Inflammatory macrophage treated with lipopolysaccharide for 4 hours (primary cell): ENCODE measurements at regions not wholly inside any gene's neighbourhood (a gene's known extent, or its start where the extent isn't known, plus 50 kb on each side); places are given as distances from the start of the nearest gene placed in this dataset.

Source experiments
- DNase-seq: peaks from one replicate; pipeline ENCODE4 v3.0.0-alpha.2; 2020

DNA sequence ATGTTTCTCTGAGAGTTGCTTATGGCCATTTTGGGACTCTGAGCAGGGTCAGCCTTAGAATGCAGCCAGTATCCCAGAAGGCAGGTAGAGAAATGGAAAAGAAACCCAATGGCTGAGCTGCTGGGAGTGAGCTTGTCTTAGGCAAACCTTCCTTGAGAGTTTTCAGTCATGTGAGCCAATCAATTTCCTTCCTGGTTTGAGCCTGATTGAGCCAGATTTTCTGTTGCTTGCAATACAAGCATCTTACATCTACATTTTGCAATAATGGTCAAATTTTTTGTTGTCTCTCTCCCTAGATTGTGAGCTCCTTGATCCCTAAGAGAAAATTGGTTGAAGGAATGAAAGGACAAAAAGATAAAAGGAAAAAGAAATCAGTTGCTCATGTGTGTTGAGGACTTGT lies 155.3 kb downstream of the SNX18 start:
- DNase-seq: peak; percentile 92

DNA sequence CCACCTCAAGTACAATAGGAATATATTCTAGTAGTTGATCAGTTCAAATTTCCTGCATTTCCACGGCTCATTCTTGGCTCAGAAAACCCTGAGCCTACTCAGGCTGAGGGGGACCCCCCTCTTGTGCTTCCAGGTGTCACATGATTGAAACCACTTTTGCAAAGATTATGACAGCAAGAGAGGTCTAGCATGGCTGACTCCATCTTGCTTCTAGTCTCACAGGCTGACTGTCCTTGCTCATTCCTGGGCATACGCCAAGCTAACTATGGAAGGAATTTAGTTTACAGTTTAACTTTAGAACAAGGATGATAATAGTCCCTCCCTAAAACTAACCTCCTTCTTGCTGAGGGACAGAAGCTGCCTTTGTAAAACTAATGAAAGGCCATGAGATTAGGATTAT lies 154.1 kb downstream of the SNX18 start:
- no peak for DNase-seq

DNA sequence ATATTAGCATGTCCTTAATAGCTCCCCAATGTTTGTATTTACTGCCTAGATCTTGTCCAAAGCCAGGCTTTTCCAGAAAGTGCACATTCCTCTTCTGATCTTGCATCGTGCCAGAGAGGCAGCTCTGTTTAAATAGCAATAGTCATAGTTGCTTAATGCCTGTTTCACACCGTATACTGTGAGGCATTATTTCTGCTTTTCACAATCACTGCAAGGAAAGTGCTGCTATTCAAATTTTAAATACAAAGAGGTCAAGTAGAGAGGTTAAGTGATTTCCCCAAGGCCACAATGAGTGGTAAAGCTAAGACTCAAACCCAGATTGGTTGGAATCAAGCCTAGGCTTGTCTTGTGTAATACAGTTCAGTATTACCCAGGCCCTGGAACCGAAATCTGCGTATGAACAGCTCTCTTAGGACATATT lies 153.6 kb downstream of the SNX18 start:
- DNase-seq: peak; percentile 98

DNA sequence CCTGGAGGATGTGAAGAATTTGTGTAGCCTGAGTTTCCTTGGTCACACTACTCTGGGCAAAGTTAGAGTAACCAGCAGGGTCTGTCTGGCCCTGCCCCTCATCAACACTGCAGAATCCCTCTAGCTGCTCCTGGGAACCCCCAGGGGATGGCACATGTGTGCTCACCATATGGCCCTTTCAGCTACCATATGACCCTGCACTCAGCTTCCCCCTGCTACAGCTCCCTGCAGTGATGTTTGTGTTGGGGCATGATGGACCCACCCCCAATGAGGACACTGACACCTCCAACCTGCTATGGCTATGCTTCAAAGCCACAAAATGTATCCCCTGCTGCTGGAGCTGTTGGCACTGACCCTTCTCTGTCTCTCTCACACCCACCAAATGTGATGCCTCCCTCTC lies 152.7 kb downstream of the SNX18 start:
- peak; percentile 56 for DNase-seq

DNA sequence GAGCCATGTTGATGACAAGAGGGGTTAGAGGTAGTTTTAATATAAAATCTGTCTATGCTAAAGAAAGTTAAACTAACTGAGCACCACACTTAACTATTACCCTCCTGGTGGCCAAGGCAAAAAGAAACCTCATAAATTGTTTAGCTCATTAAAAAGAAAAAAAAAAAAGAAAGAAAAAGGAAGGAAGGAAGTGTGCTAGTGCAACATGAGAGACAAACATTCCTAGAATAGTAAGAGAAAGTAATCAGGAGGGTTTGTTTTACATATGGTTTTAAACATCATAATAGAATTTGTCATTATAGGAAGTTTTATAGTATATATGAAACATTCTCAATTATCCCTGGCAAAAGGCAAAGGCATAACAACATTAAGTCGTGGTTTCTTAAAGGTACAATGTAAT lies 152.3 kb downstream of the SNX18 start:
- DNase-seq: no peak

DNA sequence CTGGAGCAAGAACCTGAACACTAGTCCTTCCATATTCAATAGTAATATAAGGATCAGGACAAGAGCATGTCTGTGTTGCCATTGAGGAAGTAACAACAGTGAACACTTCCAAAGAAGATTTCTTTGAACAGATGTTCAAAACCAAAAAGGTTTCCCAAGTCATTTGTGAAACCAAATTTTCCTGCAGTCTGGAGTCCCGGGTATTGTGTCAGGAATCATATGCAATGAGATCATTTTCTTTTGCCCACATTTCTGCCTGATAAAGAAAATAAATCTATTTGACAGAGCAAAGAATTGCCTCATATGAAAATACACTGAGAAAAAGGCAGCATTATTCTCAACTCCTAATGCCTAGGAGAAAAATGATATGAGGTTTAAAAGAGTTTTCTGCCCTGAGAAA lies 151.7 kb downstream of the SNX18 start:
- DNase-seq: peak; percentile 84

DNA sequence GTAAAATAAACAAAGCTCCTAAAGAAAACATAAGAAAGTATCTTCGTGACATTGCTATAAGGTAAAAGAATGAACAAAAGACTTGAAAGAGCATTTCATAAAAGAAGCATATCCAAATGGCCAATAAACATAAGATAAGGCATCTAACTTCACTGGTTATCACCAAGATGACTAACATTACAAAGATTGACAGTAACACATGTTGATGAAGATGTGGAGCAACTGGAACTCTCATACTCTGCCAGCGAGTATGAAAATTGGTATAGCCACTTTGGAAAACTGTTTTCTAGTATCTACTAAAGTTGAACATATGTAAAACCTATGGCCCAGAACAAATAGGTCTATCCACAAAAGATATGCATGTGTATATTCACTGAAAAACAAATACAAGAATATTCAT lies 150.5 kb downstream of the SNX18 start:
- no peak for DNase-seq

DNA sequence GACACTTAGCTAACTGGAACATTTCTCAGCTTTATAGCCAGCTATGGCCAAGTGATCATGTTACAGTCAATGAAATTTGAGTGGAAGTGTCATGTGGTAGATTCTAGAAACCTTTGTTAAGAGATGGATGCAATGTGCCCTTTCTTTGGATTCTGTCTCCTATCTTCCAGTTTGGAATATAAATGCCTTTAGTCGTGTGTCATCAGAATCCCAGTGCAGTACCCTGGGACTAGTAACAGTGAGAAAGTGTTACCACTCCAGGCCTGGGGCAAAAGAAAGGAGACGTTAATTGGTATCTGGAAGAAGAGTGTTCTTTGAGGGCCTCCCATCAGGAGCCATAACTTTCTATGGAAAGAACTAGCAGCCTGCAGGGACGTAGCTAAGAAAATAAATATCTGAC lies 149.6 kb downstream of the SNX18 start:
- DNase-seq: no peak

DNA sequence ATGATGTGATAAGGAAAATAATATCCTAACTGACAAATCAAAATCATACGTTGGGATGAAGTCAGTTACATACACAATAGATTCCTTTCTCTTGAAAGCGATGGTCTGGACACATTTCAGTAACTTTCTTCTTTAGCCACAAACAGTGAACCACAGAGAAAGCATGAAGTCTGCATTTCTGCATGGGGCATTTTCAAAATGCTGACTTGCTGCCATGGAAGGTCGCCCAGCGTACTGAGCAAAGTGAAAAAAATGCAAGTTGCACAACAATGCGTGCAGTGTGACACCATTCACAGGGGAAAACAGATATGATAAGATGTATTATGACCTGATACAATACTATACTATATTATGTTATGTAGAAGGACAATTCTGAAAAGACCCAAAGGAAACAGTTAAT lies 146.3 kb downstream of the SNX18 start:
- peak; percentile 59 for DNase-seq

DNA sequence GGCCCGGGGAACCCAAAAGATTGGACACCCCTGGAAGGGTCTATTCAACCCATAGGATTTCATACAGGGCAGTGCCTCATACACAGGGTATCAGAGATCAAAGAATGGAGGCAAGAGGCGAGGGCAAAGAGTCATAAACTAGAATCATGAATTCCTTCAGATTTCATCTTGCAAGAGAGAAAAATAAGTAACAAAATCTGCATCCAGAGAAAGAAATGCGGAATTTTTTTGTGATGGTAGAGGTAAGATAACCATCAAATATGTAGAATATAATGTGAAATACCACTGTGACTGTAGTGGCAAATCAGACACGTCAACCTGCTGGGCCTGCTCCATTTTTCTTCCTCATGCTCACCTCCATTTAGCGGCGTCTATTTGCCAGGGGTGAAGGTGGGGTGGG lies 143.6 kb downstream of the SNX18 start:
- no peak for DNase-seq

DNA sequence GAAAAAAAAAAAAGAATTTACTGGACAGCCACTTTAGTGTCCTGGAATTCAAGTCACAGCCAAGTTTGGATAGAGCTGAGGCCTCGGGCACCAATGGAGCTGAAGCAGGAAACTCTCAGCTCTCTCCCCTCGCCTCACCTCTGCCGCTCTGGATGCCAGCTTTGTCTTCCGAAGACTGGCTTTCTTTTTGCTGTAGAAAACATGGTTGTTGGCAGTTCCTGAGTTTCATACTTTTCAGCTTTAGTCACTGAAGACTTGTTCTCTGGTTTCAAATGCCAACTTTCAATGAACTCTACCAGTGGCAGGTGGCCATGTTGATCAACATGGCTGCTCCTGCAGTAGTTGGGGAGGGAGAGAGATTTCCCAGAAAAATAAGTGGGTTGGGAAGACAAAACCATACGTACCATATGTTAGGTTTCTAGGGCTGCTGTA lies 142.2 kb downstream of the SNX18 start:
- no peak for DNase-seq

DNA sequence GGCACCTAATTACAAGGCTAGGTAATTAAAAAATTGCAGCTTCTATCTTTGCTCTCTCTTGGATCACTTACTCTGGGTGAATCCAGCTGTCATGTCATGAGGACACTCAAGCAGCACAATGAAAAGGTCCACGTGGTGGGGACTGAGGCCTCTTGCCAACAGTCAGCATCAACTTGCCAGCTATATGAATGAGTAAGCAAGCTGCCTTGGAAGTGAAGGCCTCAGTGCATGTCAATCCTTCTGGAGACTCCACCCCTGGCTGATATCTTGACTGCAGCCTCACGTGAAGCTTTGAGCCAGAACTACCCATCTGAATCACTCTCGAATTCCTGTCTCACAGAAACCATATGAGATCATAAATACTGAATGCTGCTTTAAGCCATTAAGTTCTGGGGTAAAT lies 140.5 kb downstream of the SNX18 start:
- DNase-seq: no peak

DNA sequence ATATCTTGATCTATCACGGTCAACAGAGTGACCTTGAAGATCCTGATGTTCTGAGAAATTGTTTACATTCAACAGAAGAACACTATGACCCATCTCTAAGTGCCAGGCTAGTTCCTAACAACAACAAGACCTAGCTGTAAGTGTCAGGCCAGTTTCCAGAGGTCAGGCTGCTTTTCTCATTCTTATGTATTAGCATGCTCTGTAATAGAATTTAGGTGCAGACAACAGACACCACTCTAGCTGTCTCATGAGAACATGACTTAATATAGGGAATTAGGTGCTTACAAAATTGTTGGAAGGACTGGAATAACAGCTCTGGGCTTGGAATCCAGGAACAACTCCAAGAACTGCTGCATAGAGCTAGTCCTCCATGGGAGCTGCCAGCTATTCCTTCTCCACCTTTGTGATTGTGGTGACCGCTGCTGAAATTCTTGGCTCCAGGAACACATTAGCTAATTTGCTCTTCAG lies 138.7 kb downstream of the SNX18 start:
- DNase-seq: no peak

DNA sequence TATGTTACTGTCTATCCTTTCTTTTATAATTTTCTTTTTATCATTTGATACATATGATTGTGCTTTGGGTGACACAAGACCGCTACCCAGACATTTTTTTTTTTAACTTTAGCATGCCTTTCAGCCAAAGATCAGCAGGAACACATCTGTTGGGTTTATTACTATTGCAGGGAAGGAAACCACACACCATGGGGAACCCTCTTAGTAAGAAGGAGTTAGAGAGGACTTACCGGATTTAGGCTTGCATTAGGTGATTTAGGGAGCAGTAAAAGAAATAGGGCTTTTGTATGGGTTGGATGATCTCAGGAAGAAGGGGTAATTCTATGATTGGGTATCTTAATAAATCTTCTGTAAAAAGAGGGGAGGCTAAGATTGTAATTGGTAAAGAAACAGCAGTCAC lies 138.2 kb downstream of the SNX18 start:
- no peak for DNase-seq

DNA sequence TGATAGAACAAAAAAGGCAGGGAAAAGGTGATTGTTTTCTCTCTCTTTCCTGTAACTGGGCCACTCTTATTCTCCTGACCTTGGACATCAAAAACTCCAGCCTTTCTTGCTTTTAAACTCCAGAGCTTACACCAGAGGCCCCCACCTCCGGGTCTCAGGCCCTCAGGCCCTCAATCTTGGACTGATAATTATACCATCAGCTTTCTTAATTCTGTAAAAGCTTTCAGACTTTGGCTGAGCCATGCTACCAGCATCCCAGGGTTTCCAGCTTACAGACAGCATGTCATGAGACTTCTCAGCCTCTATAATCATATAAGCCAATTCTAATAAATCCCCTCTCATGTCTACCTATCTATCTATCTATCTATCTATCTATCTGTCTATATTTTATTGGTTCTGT lies 137.7 kb downstream of the SNX18 start:
- no peak for DNase-seq

DNA sequence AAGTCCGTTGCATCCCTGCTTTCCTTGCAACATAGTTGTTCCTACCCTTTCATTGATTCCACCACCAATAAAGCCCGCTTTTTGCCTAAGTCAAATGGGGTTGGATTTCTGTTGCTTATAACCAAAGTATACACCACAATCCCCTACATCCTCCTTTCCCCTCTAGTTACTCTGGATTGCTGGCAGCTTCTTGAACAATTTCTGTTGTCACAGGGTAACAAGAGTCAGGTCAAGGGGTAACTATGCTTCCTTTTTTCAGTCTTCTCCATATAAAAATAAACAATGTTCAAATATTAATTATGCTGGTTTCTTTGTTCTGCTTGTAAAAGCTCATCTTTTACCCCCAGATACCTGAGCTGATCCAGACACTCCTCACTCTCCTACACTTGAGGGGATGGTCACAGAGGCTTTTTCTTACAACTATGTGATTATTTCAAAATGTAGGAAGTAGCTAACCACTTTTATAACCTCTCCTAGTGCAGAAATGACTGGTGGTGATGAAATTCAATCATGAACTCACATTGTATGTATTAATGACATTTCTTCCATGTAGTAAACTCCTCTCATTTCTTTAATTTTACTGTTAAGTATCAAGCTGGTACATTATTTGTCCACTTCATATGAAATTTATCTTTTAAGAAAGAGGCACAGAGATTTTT lies 136.5 kb downstream of the SNX18 start:
- DNase-seq: peak; percentile 84

DNA sequence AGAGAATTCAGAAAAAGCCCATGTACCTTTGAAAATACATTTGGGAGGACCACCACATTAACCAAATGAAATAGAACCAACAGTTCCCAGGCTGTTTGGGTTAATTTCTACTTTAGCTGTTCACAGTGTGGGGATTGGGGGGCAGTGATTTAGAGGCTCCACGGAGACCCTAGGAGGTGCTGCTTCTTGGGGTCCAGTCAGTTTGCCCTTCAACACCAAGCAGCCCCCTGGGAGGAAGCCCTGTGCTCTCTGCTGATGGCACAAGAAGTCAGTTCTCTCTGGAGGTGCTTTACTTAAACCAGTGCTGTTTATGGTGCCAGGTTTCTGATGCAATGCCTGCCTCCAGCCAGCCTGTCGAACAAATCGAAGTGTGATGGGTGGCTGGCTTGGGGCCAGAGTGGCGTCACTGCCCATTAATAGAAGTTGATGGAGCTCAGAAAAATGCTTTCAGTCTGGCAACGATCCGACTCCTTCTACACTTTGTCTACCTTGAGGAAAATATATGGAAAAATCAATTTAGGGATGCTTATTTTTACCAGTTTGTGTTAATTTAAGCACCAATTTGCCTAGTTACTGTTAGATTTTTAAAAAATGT lies 134.0 kb downstream of the SNX18 start:
- no peak for DNase-seq

DNA sequence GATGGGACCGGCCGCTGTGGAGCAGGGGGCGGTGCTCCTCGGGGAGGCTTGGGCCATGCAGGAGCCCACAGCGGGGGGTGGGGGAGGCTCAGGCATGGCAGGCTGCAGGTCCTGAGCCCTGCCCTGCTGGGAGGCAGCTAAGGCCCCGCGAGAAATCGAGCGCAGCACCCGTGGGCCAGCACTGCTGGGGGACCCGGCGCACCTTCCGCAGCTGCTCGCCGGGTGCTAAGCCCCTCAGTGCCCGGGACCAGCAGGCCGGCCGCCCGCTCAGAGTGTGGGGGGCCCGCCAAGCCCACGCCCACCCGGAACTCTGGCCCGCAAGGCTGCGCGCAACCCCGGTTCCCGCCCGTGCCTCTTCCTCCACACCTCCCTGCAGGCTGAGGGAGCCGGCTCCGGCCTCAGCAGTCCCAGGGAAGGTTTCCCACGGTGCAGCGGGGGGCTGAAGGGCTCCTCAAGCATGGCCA lies 131.5 kb downstream of the SNX18 start:
- no peak for DNase-seq

DNA sequence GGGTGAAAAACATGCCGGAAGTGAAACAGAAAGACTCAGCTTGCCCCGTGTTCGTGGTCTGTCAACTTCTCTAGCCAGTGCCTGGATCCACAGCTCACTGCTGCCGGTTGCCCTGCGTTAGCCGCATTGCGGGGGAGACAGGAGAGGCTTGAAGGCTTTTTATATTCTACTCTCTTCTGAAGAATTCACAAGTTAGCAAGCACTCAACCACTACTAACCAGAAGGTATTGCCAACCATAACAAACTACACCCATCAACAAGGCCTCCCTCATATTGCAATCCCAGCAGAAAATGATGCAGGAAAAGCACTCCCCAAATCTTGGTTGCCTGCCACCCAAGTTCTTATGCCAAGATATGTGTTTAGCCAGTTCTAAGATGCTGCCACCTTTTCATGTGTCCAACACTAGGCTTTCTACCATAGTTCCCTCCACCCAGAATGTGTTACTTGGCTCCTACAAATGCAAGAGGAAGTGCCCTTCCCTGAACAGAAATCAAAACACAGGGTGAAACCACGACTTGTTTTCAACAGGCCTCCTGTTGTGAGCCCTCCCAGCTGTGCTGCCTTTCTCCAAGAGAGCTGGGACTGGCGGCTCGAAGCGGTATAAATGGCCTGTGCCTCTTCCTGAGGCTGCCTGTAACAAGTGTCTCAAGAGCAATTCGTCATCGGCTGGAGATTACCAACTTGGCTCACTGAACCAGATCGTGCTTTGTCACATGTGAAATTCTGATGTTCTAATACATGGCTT lies 129.0 kb downstream of the SNX18 start:
- peak; percentile 91 for DNase-seq

DNA sequence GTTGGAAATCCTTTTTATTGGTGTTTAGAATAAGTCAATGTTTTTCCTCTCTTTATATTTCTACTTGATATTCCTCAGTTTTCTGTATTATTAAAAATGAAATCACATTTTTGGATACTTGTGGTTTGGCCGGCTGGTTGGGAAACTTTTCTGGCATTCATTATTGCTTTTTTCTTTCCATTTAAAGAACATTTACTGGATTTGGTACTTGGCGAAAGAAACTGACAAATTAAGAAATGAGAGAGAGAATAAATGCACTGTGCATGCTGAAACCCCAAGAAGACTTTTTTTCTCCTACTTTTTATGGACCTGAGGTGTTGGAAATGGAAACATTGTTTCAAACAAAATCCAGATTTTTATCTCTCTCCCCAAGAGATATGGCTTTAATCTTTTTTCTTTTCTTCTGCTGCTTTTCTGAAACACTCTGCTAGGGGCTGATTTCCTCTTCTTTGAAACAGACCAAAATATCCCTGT lies 128.4 kb downstream of the SNX18 start:
- DNase-seq: no peak

DNA sequence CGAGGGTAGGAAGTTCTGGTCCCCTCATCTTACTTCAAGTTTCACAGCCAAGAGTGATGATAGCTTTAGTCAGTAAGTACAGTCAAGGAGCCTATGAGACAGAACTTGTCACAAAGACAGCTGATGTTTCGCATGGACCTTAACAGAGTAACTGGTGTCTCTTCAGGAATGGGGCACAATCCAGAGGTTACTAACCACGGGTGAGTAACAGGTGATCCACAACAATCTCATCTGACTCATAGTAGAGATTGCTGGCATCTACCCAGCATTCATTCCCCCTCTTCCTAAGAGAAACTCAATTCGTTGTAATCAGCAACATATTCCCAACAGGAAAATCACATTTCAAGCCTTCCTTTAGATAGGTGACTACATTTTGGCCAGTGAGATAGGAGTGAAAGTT lies 126.7 kb downstream of the SNX18 start:
- DNase-seq: no peak

DNA sequence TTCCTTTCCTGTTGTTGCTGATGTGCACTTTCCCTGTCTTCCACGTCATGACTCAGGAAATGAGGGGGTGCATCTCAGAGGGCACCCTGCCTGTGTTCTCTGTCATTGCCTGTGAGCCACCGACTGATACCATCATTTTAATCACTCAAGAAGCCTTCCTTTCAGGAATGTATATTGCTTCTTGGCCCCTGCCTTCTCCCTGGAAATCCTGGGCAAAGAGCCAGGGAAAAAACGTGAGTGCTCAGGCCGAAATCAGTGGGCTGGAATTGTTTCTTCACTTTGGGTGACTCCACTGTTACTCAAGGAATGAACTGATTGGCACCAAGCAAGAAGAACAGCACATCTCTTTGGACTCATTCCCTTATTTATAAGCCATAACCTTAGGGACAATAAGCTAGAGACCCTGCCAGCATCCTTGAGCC lies 126.1 kb downstream of the SNX18 start:
- DNase-seq: peak; percentile 59

DNA sequence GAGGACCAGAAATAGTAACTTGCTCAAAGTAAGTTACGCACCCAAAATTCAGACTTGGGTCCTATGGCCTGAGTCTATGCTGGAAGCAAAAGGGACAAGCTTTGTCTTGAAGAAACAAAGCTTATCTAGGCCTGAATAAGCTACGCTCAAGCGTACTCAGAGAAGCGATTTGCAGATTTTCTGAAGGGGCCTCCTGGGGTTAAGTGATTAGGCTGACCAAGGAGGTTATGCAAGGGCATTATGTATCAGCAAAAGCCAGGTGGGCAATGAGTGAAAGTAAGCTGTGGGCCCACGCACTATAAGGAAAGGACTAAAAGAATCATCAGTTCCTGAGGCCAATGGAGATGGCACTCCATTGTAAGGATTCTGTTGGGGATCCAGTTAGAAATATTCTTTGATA lies 122.1 kb downstream of the SNX18 start:
- no peak for DNase-seq

DNA sequence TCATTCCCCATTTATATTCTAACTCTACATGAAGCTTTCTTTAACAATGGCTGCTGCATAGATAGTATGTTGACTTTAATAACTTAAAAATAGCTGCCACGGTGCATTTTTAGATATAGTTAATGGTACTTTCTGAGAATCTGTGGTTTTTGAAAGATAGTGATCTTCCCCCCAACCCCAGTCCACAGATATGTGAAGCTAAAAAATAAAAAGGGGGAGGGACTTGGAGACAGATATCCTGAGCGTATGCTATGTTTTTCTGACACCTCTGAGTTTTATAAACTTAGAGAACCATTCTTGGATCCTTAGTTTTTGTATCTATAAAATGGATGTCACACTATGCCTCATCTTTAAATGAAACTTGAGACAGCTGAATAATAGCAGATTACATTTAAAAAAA lies 120.5 kb downstream of the SNX18 start:
- DNase-seq: no peak
